Peyer's patch (tissue), 4 donors: ENCODE measurements at regions not wholly inside any gene's neighbourhood (a gene's known extent, or its start where the extent isn't known, plus 50 kb on each side); places are given as distances from the start of the nearest gene placed in this dataset.

Source experiments
- CTCF ChIP-seq, 6 experiments: fragments of 450-650 bp in 4 of 6; fragments of 200-600 bp in 2 of 6; sonication (generic) in 1 of 6; IDR thresholded peaks; one replicate each; pipeline ENCODE4 v1.5.1; 2017 to 2019; ENCODE audit warnings: antibody characterized with exemption in 6 of 6, mild to moderate bottlenecking in 3 of 6, moderate library complexity in 1 of 6
- POLR2A ChIP-seq, 2 donors: fragments of 450-650 bp; IDR thresholded peaks; one replicate each; pipeline ENCODE4 v1.5.1; 2017; ENCODE audit warnings: antibody characterized with exemption in 2 of 2, mild to moderate bottlenecking in 2 of 2, moderate library complexity in 2 of 2

GRCh38 chr4:176959980-176960379 is 167.3 kb upstream of the VEGFC start:
- TF ChIP-seq CTCF (IDR thresholded peaks at IDR 0.05) (no peak), POLR2A (IDR thresholded peaks at IDR 0.05) (no peak)
